H9 (cell line): ENCODE measurements at regions not wholly inside any gene's neighbourhood (a gene's known extent, or its start where the extent isn't known, plus 50 kb on each side); places are given as distances from the start of the nearest gene placed in this dataset.

ENCODE experiments used
- DNase-seq: peaks from one replicate; pipeline ENCODE4 v3.0.0-alpha.2; 2017
- H2AFZ ChIP-seq: one replicate; pipeline ENCODE4 v1.6.1; 2013; ENCODE audit warnings: mild to moderate bottlenecking, low read length, control low read depth, moderate library complexity
- H2AK5ac ChIP-seq: 2 replicates; pipeline ENCODE4 v1.6.1; 2013; ENCODE audit warnings: low read length, control low read depth, mixed read lengths; ENCODE audit not compliant: insufficient read length
- H2BK120ac ChIP-seq: one replicate; pipeline ENCODE4 v1.6.1; 2013; ENCODE audit warnings: low read depth, mild to moderate bottlenecking, low read length, control low read depth, inconsistent platforms; ENCODE audit not compliant: poor library complexity, severe bottlenecking
- H2BK12ac ChIP-seq: 2 replicates; pipeline ENCODE4 v1.6.1; 2013; ENCODE audit warnings: low read length, control low read depth, mixed read lengths, low read depth; ENCODE audit not compliant: insufficient read length
- H2BK15ac ChIP-seq: 2 replicates; pipeline ENCODE4 v1.6.1; 2013; ENCODE audit warnings: low read depth, low read length, control low read depth
- H2BK20ac ChIP-seq: one replicate; pipeline ENCODE4 v1.6.1; 2013; ENCODE audit warnings: low read depth, mild to moderate bottlenecking, low read length, control low read depth, inconsistent platforms; ENCODE audit not compliant: poor library complexity, severe bottlenecking
- H2BK5ac ChIP-seq: 2 replicates; pipeline ENCODE4 v1.6.1; 2013; ENCODE audit warnings: low read length, control low read depth, mixed read lengths; ENCODE audit not compliant: insufficient read length
- H3K14ac ChIP-seq: 2 replicates; pipeline ENCODE4 v1.6.1; 2013; ENCODE audit warnings: low read length, control low read depth; ENCODE audit not compliant: insufficient read depth
- H3K18ac ChIP-seq: 2 replicates; pipeline ENCODE4 v1.6.1; 2013; ENCODE audit warnings: low read depth, mild to moderate bottlenecking, mixed read lengths, low read length, control low read depth; ENCODE audit not compliant: insufficient read length
- H3K23ac ChIP-seq: 2 replicates; pipeline ENCODE4 v1.6.1; 2013; ENCODE audit warnings: low read length, control low read depth, mixed read lengths, low read depth; ENCODE audit not compliant: insufficient read length
- H3K23me2 ChIP-seq: 2 replicates; pipeline ENCODE4 v1.6.1; 2013; ENCODE audit warnings: low read depth, mild to moderate bottlenecking, mixed read lengths, low read length, control low read depth; ENCODE audit not compliant: insufficient read length, poor library complexity, severe bottlenecking
- H3K27ac ChIP-seq: 2 replicates; pipeline ENCODE4 v1.5.1; 2013; ENCODE audit warnings: low read length, control low read depth, mixed read lengths, low read depth; ENCODE audit not compliant: insufficient read length
- H3K27me3 ChIP-seq: 2 replicates; pipeline ENCODE4 v1.6.1; 2013; ENCODE audit warnings: low read length, control low read depth, inconsistent platforms; ENCODE audit not compliant: insufficient read depth
- H3K4ac ChIP-seq: 2 replicates; pipeline ENCODE4 v1.6.1; 2013; ENCODE audit warnings: low read depth, mild to moderate bottlenecking, control low read depth, inconsistent platforms, low read length, moderate library complexity
- H3K4me1 ChIP-seq: 2 replicates; pipeline ENCODE4 v1.6.1; 2013; ENCODE audit warnings: low read length, control low read depth, inconsistent platforms; ENCODE audit not compliant: insufficient read depth
- H3K4me2 ChIP-seq: 2 replicates; pipeline ENCODE4 v1.6.1; 2013; ENCODE audit warnings: low read length, control low read depth, mixed read lengths; ENCODE audit not compliant: insufficient read length, insufficient read depth
- H3K56ac ChIP-seq: 2 replicates; pipeline ENCODE4 v1.6.1; 2013; ENCODE audit warnings: low read depth, mild to moderate bottlenecking, mixed read lengths, low read length, control low read depth; ENCODE audit not compliant: insufficient read length
- H3K79me1 ChIP-seq: 2 replicates; pipeline ENCODE4 v1.6.1; 2013; ENCODE audit warnings: low read depth, mild to moderate bottlenecking, moderate library complexity, low read length, control low read depth, inconsistent platforms; ENCODE audit not compliant: insufficient read depth, poor library complexity, severe bottlenecking
- H3K79me2 ChIP-seq: 2 replicates; pipeline ENCODE4 v1.6.1; 2013; ENCODE audit warnings: low read length, control low read depth, inconsistent platforms; ENCODE audit not compliant: insufficient read depth
- H3K9ac ChIP-seq: 2 replicates; pipeline ENCODE4 v1.6.1; 2013; ENCODE audit warnings: low read length, control low read depth, mixed read lengths; ENCODE audit not compliant: insufficient read length; ENCODE audit errors: extremely low read depth
- H3K9me3 ChIP-seq: one replicate; pipeline ENCODE4 v1.6.1; 2013; ENCODE audit warnings: low read depth, low read length, inconsistent platforms; ENCODE audit not compliant: control insufficient read depth
- H3T11ph ChIP-seq: one replicate; pipeline ENCODE4 v1.6.1; 2013; ENCODE audit warnings: mild to moderate bottlenecking, low read length, control low read depth, inconsistent platforms
- H4K20me1 ChIP-seq: one replicate; pipeline ENCODE4 v1.6.1; 2013; ENCODE audit not compliant: control insufficient read depth, insufficient read length, insufficient read depth
- H4K5ac ChIP-seq: 2 replicates; pipeline ENCODE4 v1.6.1; 2013; ENCODE audit warnings: low read depth, mild to moderate bottlenecking, mixed read lengths, low read length, control low read depth; ENCODE audit not compliant: insufficient read length
- H4K8ac ChIP-seq: replicated peaks from 2 replicates; pipeline ENCODE4 v1.6.1; 2013; ENCODE audit warnings: low read length, control low read depth, mixed read lengths, low read depth; ENCODE audit not compliant: insufficient read length
- H4K91ac ChIP-seq: 2 replicates; pipeline ENCODE4 v1.6.1; 2013; ENCODE audit warnings: low read depth, mild to moderate bottlenecking, moderate library complexity, mixed read lengths, low read length, control low read depth; ENCODE audit not compliant: insufficient read length
- H3K27ac Mint-ChIP-seq, 3 experiments: 2 replicates in 2 of 3; 3 replicates in 1 of 3; pipeline ENCODE4 v1.8.0; 2020 to 2021; ENCODE audit warnings: mixed read lengths in 3 of 3, mild to moderate bottlenecking in 1 of 3, moderate library complexity in 1 of 3
- H3K27me3 Mint-ChIP-seq: 2 replicates; pipeline ENCODE4 v1.8.0; 2021; ENCODE audit warnings: low read depth, mild to moderate bottlenecking, moderate library complexity, mixed read lengths
- H3K36me3 Mint-ChIP-seq, 3 experiments: 2 replicates in 2 of 3; 3 replicates in 1 of 3; pipeline ENCODE4 v1.8.0; 2020 to 2021; ENCODE audit warnings: low read depth in 3 of 3, mixed read lengths in 3 of 3; ENCODE audit not compliant: insufficient read depth in 1 of 3
- H3K4me1 Mint-ChIP-seq, 2 experiments: 2 replicates each; pipeline ENCODE4 v1.8.0; 2020; ENCODE audit warnings: mixed read lengths in 2 of 2
- H3K4me3 Mint-ChIP-seq, 2 experiments: 2 replicates in 1 of 2; 3 replicates in 1 of 2; pipeline ENCODE4 v1.8.0; 2020 to 2021; ENCODE audit warnings: mild to moderate bottlenecking in 2 of 2, mixed read lengths in 2 of 2, moderate library complexity in 1 of 2
- H3K9me3 Mint-ChIP-seq, 2 experiments: 2 replicates in 1 of 2; 3 replicates in 1 of 2; pipeline ENCODE4 v1.8.0; 2020; ENCODE audit warnings: mild to moderate bottlenecking in 2 of 2, mixed read lengths in 2 of 2, moderate library complexity in 1 of 2
- CTCF ChIP-seq: fragments of 200-600 bp; sonication (generic); conservative IDR thresholded peaks from 3 replicates; pipeline ENCODE4 v1.8.0; 2021; ENCODE audit warnings: antibody characterized with exemption, mild to moderate bottlenecking
- WGBS: extraction: QIAGEN DNeasy Blood & Tissue Kit; methylation state at CpG from one replicate; pipeline ENCODE4 v1.1.7; 2013; ENCODE audit warnings: missing lambda C conversion rate, low lambda C conversion rate, mixed read lengths; ENCODE audit not compliant: insufficient read length; ENCODE audit errors: extremely low coverage; 5-methylcytosine and 5-hydroxymethylcytosine counted together

GRCh38 chr2:236988690-236989624, 96.7 kb upstream of the COPS8 start:
- Histone ChIP-seq H4K20me1 (no peaks in the 10 kb centered on the region), H3K79me1 (no peaks in the 10 kb centered on the region), H3K4me2 (no peak overlapping the region), H3K23ac (no peak overlapping the region), H2BK12ac (no peak overlapping the region), H4K8ac (no peak overlapping the region), H2BK20ac (no peak overlapping the region), H3K4ac (no peak overlapping the region), H3K18ac (no peak overlapping the region), H3K14ac (peak overlapping the region; percentile 57; the same call in 1 of the 2 replicates), H3K56ac (no peak overlapping the region), H3K27me3 (no peaks in the 10 kb centered on the region), H2AFZ (no peak overlapping the region), H4K91ac (no peak overlapping the region), H3K9ac (no peak overlapping the region), H2BK120ac (no peak overlapping the region), H2BK5ac (no peak overlapping the region), H2AK5ac (no peak overlapping the region), H3K4me1 (no peaks in the 10 kb centered on the region; the same call in 1 of the 2 replicates), H3K9me3 (no peaks in the 10 kb centered on the region), H3K23me2 (no peaks in the 10 kb centered on the region), H2BK15ac (no peak overlapping the region), H3K79me2 (no peaks in the 10 kb centered on the region), H3T11ph (no peak overlapping the region), H4K5ac (no peak overlapping the region), H3K27ac (no peak overlapping the region)
- TF ChIP-seq CTCF, result no peak
- H3K27ac Mint-ChIP-seq, result no peak overlapping the region; a peak in 1 of 7 replicates
- H3K9me3 Mint-ChIP-seq, result no peaks in the 10 kb centered on the region; a peak in 1 of 5 replicates
- no peak for DNase-seq
- H3K36me3 Mint-ChIP-seq, result no peaks in the 10 kb centered on the region; a peak in 1 of 7 replicates
- 0 out of 4 replicates have a peak, but pooled peaks cover 0 to 3% of the 10 kb centered on the region in 2 experiments for H3K4me1 Mint-ChIP-seq
- H3K27me3 Mint-ChIP-seq, result peaks cover 17% of the 10 kb centered on the region
- H3K4me3 Mint-ChIP-seq, result no peak overlapping the region
- WGBS, result no CpG with 5 or more reads among the region's 16 CpGs
